Tibial nerve (tissue), 4 donors: ENCODE measurements at regions not wholly inside any gene's neighbourhood (a gene's known extent, or its start where the extent isn't known, plus 50 kb on each side); places are given as distances from the start of the nearest gene placed in this dataset.

Experiments used
- DNase-seq, 2 donors: peaks; one replicate each; pipeline ENCODE4 v3.0.0-alpha.2; 2019; ENCODE audit warnings: low spot score in 2 of 2
- H3K27ac ChIP-seq, 4 donors: fragments of 200-600 bp; sonication (generic) in 3 of 4; one replicate each; pipeline ENCODE4 v1.5.1; 2017 to 2019; ENCODE audit warnings: mild to moderate bottlenecking in 1 of 4
- H3K27me3 ChIP-seq, 2 donors: fragments of 200-600 bp; sonication (generic) in 1 of 2; one replicate each; pipeline versions ENCODE4 v1.5.1 to v1.6.0; 2017 to 2019
- H3K36me3 ChIP-seq, 3 donors: fragments of 200-600 bp; sonication (generic); one replicate each; pipeline ENCODE4 v1.5.1; 2018 to 2019
- H3K4me1 ChIP-seq, 4 donors: fragments of 200-600 bp; sonication (generic) in 3 of 4; one replicate each; pipeline ENCODE4 v1.5.1; 2017 to 2019
- H3K4me3 ChIP-seq, 4 donors: fragments of 200-600 bp; sonication (generic) in 3 of 4; one replicate each; pipeline ENCODE4 v1.5.1; 2017 to 2019; ENCODE audit warnings: mild to moderate bottlenecking in 1 of 4, moderate library complexity in 1 of 4
- H3K9me3 ChIP-seq, 4 donors: fragments of 200-600 bp; sonication (generic) in 3 of 4; one replicate each; pipeline ENCODE4 v1.5.1; 2017 to 2019
- EP300 ChIP-seq, 2 donors: sonication (generic); formaldehyde crosslinking; IDR thresholded peaks; one replicate each; pipeline ENCODE4 v1.6.1; 2017; ENCODE audit warnings: antibody characterized with exemption in 2 of 2, mild to moderate bottlenecking in 1 of 2
- POLR2A ChIP-seq, 2 donors: fragments of 450-650 bp; IDR thresholded peaks; one replicate each; pipeline ENCODE4 v1.6.1; 2017; ENCODE audit warnings: antibody characterized with exemption in 2 of 2, mild to moderate bottlenecking in 2 of 2, moderate library complexity in 2 of 2
- WGBS, 2 donors: methylation state at CpG; one replicate each; pipeline ENCODE4 v1.1.5; 2018; 5-methylcytosine and 5-hydroxymethylcytosine counted together
- TF ChIP-seq, protein P1 (sequence below), 5 experiments: fragments of 200-600 bp in 3 of 5; fragments of 450-650 bp in 2 of 5; sonication (generic) in 3 of 5; IDR thresholded peaks; one replicate each; pipeline ENCODE4 v1.5.1; 2016 to 2019; ENCODE audit warnings: antibody characterized with exemption in 5 of 5, mild to moderate bottlenecking in 3 of 5, moderate library complexity in 2 of 5

DNA sequence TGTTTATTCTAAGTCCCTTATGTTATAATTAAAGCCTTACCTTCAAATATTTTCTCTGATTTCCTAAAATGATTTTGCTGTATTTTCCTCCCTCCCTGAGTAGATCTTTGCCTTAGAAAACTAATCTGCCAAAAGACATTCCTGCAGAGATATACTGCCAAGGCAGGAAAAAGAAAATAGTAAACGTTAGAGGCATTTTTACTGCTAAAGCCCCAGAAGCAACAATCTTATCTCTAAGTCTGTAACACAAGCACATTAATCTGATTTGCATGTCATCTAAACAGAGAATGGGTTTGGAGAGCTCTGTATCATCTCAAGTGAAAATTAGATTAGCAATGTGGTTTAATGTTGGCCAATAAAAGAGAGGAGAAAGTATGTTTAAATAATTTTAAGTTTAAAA, 847.7 kb downstream of the MAT2B start:
- Histone ChIP-seq H3K27ac (no peak overlapping the region), H3K4me3 (no peak overlapping the region), H3K9me3 (no peaks in the 10 kb centered on the region), H3K36me3 (no peaks in the 10 kb centered on the region), H3K27me3 (no peaks in the 10 kb centered on the region), H3K4me1 (no peaks in the 10 kb centered on the region)
- DNase-seq: no peak
- no peak for TF ChIP-seq EP300 (IDR thresholded peaks at IDR 0.05)
- 8 to 14% methylated on average over 1 of the region's 1 CpG for WGBS, 2 donors

DNA sequence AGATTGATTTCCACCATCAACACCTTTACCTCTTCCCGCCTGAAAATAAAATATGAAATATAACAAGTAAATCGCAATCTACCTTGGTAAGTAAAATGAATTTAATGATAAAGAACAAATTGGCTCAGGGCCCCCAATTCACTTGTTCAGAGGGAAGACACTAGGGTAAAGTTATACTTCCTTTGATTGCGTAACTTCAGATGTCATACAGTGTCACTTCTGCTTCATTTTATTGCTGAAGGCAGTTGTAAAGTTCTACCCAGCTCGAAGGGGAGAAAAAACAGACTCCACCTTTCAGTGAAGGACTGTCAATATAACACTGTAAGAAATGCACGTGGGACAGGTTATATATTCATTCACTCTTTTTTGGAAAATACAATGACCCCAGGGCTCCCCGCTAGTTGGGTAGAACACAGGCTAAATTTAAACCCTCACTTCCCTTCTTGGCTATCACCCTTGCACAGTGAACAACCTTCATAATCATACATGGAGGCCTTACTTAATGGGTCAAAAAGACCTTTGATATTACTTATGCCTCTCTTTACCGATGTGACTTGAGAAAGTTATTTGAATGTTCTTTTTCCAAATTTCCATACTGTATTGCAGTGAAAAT, 848.8 kb downstream of the MAT2B start:
- TF ChIP-seq EP300 (IDR thresholded peaks at IDR 0.05) (no peak), POLR2A (IDR thresholded peaks at IDR 0.05) (no peak)
- TF ChIP-seq, protein P1, sequence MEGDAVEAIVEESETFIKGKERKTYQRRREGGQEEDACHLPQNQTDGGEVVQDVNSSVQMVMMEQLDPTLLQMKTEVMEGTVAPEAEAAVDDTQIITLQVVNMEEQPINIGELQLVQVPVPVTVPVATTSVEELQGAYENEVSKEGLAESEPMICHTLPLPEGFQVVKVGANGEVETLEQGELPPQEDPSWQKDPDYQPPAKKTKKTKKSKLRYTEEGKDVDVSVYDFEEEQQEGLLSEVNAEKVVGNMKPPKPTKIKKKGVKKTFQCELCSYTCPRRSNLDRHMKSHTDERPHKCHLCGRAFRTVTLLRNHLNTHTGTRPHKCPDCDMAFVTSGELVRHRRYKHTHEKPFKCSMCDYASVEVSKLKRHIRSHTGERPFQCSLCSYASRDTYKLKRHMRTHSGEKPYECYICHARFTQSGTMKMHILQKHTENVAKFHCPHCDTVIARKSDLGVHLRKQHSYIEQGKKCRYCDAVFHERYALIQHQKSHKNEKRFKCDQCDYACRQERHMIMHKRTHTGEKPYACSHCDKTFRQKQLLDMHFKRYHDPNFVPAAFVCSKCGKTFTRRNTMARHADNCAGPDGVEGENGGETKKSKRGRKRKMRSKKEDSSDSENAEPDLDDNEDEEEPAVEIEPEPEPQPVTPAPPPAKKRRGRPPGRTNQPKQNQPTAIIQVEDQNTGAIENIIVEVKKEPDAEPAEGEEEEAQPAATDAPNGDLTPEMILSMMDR (IDR thresholded peaks at IDR 0.05): no peak
- Histone ChIP-seq H3K27ac (no peak overlapping the region), H3K4me1 (no peaks in the 10 kb centered on the region), H3K4me3 (no peak overlapping the region), H3K9me3 (no peaks in the 10 kb centered on the region), H3K27me3 (no peaks in the 10 kb centered on the region), H3K36me3 (no peaks in the 10 kb centered on the region)
- no peak for DNase-seq
- 74 to 82% methylated on average over 7 of the region's 7 CpGs for WGBS, 2 donors

DNA sequence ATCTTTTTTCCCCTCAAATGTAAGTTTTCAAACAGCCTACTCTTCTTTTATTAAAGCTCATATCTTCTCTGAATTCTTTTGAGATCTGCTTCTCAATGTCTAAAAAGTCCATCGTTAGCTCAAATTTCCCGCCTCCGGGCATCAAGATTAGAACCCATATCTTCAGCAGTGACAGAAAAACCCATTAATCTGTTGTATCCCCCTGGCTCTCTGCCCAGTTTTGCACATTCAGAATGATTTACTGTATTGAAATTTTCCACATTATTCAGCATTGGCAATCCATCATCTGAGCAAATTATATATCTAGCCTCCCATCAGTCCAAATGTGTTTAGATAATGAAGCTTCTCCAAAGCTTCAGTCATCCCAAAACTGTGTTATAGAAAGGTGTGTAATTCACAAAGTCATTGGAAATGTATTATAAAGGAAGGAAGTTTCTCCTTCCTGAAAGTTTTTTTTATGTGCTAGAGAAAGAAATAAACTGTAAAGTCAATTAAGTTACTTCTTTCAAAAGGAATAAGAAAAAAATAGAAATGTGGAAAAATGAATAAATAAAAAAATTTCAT, 849.9 kb downstream of the MAT2B start:
- Histone ChIP-seq H3K4me1 (no peaks in the 10 kb centered on the region), H3K9me3 (no peaks in the 10 kb centered on the region), H3K27ac (no peak overlapping the region), H3K36me3 (no peaks in the 10 kb centered on the region), H3K27me3 (no peaks in the 10 kb centered on the region), H3K4me3 (no peak overlapping the region)
- DNase-seq: no peak
- no peak for TF ChIP-seq POLR2A (IDR thresholded peaks at IDR 0.05)
- TF ChIP-seq, protein P1 (IDR thresholded peaks at IDR 0.05): no peak
- TF ChIP-seq EP300 (IDR thresholded peaks at IDR 0.05): no peak
- WGBS, 2 donors: 58 to 83% methylated on average over 3 of the region's 3 CpGs

DNA sequence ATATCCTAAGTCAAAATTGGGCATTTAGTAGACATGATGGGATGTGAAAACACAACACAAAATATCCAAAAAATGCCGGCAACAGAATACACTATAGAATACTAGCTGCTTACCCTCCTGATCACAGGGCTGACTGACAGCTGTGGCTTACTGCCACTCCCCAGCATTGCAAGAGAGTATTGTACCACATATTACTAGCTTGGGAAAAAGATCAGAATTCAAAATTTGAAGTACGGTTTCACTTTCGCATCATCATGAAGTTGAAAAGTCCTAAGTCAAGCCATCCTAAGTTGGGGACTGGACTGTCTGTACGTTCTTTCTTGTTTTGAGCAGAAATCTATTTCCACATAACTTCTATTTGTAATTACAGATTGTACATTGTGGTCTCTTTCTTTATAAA, 851.4 kb downstream of the MAT2B start:
- Histone ChIP-seq H3K9me3 (no peaks in the 10 kb centered on the region), H3K27ac (no peak overlapping the region), H3K4me1 (no peaks in the 10 kb centered on the region), H3K27me3 (no peaks in the 10 kb centered on the region), H3K4me3 (no peak overlapping the region), H3K36me3 (no peaks in the 10 kb centered on the region)
- TF ChIP-seq POLR2A (IDR thresholded peaks at IDR 0.05) (no peak), EP300 (IDR thresholded peaks at IDR 0.05) (no peak)
- TF ChIP-seq, protein P1 (IDR thresholded peaks at IDR 0.05): no peak
- 92 to 93% methylated on average over 4 of the region's 4 CpGs for WGBS, 2 donors
- no peak for DNase-seq

DNA sequence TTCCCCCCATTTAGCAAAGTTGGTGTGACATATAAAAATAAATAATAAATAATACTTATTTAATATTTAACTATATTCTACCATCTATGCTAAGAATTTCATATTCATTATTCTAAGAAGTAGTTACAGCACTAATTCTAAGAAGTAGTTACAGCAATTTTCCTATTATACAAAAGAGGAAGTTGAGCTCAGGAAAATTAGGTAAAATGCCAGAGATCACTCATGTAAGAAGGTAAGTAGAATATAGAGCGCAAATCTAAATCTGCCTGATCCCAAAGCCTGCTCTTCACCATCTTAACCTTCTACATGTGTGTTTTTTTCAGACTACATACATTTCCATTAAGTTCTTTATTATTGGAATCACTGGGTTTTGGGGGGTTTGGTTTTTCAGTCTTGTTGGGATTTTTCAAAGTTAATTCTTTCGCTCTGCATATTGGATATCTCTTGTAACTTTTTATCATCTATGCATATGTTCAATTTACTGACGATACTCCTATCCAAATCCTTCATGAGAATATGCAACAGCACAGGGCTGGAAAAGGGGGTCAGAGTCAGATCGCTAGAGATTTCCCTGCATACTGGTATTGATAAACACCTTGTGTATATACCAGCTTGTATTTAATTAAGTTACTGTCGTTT, 852.1 kb downstream of the MAT2B start:
- Histone ChIP-seq H3K4me3 (no peak overlapping the region), H3K27ac (no peak overlapping the region), H3K4me1 (no peaks in the 10 kb centered on the region), H3K36me3 (no peaks in the 10 kb centered on the region), H3K27me3 (no peaks in the 10 kb centered on the region), H3K9me3 (no peaks in the 10 kb centered on the region)
- TF ChIP-seq EP300 (IDR thresholded peaks at IDR 0.05) (no peak), POLR2A (IDR thresholded peaks at IDR 0.05) (no peak)
- TF ChIP-seq, protein P1 (IDR thresholded peaks at IDR 0.05): no peak
- DNase-seq: no peak
- 89 to 92% methylated on average over 5 of the region's 5 CpGs for WGBS, 2 donors
